ENCODE measurements at regions not wholly inside any gene's neighbourhood (a gene's known extent, or its start where the extent isn't known, plus 50 kb on each side); places are given as distances from the start of the nearest gene placed in this dataset.
"Not testable (repeated sequence)": the region's sequence is repeated elsewhere in the genome, so short reads cannot be mapped to it uniquely, and the experiment has no call there.

- in situ Hi-C loops (cut with MboI; ENCODE audit: low pct_unique_long_range_greater_than_20kb, low sequenced_read_pairs, unreplicated experiment): no loop called here
- no peak for TF ChIP-seq CTCF (IDR thresholded peaks at IDR 0.05; ENCODE audit: extremely low read depth, insufficient read depth, missing control alignments)
- DNase-seq (ENCODE audit: low spot score): no peak
These were observed 91.3 kb upstream of the SEC14L1 start for GRCh38 chr17:77049440-77049839.

- DNase-seq (ENCODE audit: low spot score): not testable (repeated sequence)
- in situ Hi-C loops (cut with MboI; ENCODE audit: low pct_unique_long_range_greater_than_20kb, low sequenced_read_pairs, unreplicated experiment): loop anchor here (10.0 kb wide), 1 partner anchor 186 kb away; the partner anchor contains the start of gene MGAT5B
These were observed 89.9 kb upstream of the SEC14L1 start for GRCh38 chr17:77050901-77051300.

- DNase-seq (ENCODE audit: low spot score): no peak
- in situ Hi-C loops (cut with MboI; ENCODE audit: low pct_unique_long_range_greater_than_20kb, low sequenced_read_pairs, unreplicated experiment): loop anchor here (10.0 kb wide), 1 partner anchor 190 kb away; the partner anchor contains the start of gene MGAT5B
- TF ChIP-seq CTCF (IDR thresholded peaks at IDR 0.05; ENCODE audit: extremely low read depth, insufficient read depth, missing control alignments): no peak
These were observed 85.8 kb upstream of the SEC14L1 start for GRCh38 chr17:77054936-77055335.

- DNase-seq (ENCODE audit: low spot score): no peak
- in situ Hi-C loops (cut with MboI; ENCODE audit: low pct_unique_long_range_greater_than_20kb, low sequenced_read_pairs, unreplicated experiment): loop anchor here (10.0 kb wide), 1 partner anchor 191 kb away; the partner anchor contains the start of gene MGAT5B
- no peak for TF ChIP-seq CTCF (IDR thresholded peaks at IDR 0.05; ENCODE audit: extremely low read depth, insufficient read depth, missing control alignments)
These were observed 85.3 kb upstream of the SEC14L1 start for GRCh38 chr17:77055453-77055852.

GRCh38 chr17:77058016-77058415 lies 82.8 kb upstream of the SEC14L1 start:
- no peak for TF ChIP-seq CTCF (IDR thresholded peaks at IDR 0.05; ENCODE audit: extremely low read depth, insufficient read depth, missing control alignments)
- in situ Hi-C loops (cut with MboI; ENCODE audit: low pct_unique_long_range_greater_than_20kb, low sequenced_read_pairs, unreplicated experiment): loop anchor here (10.0 kb wide), 1 partner anchor 193 kb away; the partner anchor contains the start of gene MGAT5B
- DNase-seq (ENCODE audit: low spot score): no peak

- in situ Hi-C loops (cut with MboI; ENCODE audit: low pct_unique_long_range_greater_than_20kb, low sequenced_read_pairs, unreplicated experiment): no loop called here
- no peak for TF ChIP-seq CTCF (IDR thresholded peaks at IDR 0.05; ENCODE audit: extremely low read depth, insufficient read depth, missing control alignments)
- DNase-seq (ENCODE audit: low spot score): no peak
These were observed 79.1 kb upstream of the SEC14L1 start for GRCh38 chr17:77061669-77062068.

- in situ Hi-C loops (cut with MboI; ENCODE audit: low pct_unique_long_range_greater_than_20kb, low sequenced_read_pairs, unreplicated experiment): no loop called here
- TF ChIP-seq CTCF (IDR thresholded peaks at IDR 0.05; ENCODE audit: extremely low read depth, insufficient read depth, missing control alignments): no peak
- no peak for DNase-seq (ENCODE audit: low spot score)
These were observed 76.2 kb upstream of the SEC14L1 start for GRCh38 chr17:77064598-77064997.

Data from GM13977 (cell line).